Omental fat pad (tissue), 3 donors: ENCODE measurements at regions not wholly inside any gene's neighbourhood (a gene's known extent, or its start where the extent isn't known, plus 50 kb on each side); places are given as distances from the start of the nearest gene placed in this dataset.
A peak's percentile ranks its signal among the peaks of the same experiment; 100 is the strongest.

Experiments
- ATAC-seq: fragments of 150-250 bp; one replicate; pipeline ENCODE4 v1.9.1; 2016; ENCODE audit warnings: mild to moderate bottlenecking, moderate library complexity; ENCODE audit not compliant: low FRiP score
- DNase-seq: peaks from one replicate; pipeline ENCODE4 v3.0.0-alpha.2; 2019; ENCODE audit warnings: low spot score
- CTCF ChIP-seq, 3 donors: fragments of 450-650 bp; IDR thresholded peaks; one replicate each; pipeline ENCODE4 v1.5.1; 2016 to 2017; ENCODE audit warnings: antibody characterized with exemption in 3 of 3, mild to moderate bottlenecking in 3 of 3, moderate library complexity in 2 of 3

GRCh38 chr12:124641591-124641990, 74.2 kb upstream of the NCOR2 start:
- DNase-seq: no peak
- ATAC-seq: no peak
- no peak for TF ChIP-seq CTCF (IDR thresholded peaks at IDR 0.05)

GRCh38 chr12:124640056-124640455, 72.6 kb upstream of the NCOR2 start:
- no peak for TF ChIP-seq CTCF (IDR thresholded peaks at IDR 0.05)
- peak; percentile 14 for ATAC-seq
- DNase-seq: no peak

- no peak for ATAC-seq
- TF ChIP-seq CTCF (IDR thresholded peaks at IDR 0.05): no peak
- no peak for DNase-seq
Measured at GRCh38 chr12:124639122-124639806, 71.9 kb upstream of the NCOR2 start.

GRCh38 chr12:124637581-124637981, 70.2 kb upstream of the NCOR2 start:
- no peak for TF ChIP-seq CTCF (IDR thresholded peaks at IDR 0.05)
- DNase-seq (no peak), ATAC-seq (no peak)

GRCh38 chr12:124637163-124637562, 69.8 kb upstream of the NCOR2 start:
- no peak for TF ChIP-seq CTCF (IDR thresholded peaks at IDR 0.05)
- no peak for ATAC-seq
- no peak for DNase-seq

GRCh38 chr12:124636138-124636978, 68.9 kb upstream of the NCOR2 start:
- ATAC-seq (no peak), DNase-seq (no peak)
- TF ChIP-seq CTCF (IDR thresholded peaks at IDR 0.05): no peak

GRCh38 chr12:124635316-124635715, 67.9 kb upstream of the NCOR2 start:
- TF ChIP-seq CTCF (IDR thresholded peaks at IDR 0.05): no peak
- ATAC-seq (no peak), DNase-seq (no peak)
